GM21390 (cell line): ENCODE measurements at regions not wholly inside any gene's neighbourhood (a gene's known extent, or its start where the extent isn't known, plus 50 kb on each side); places are given as distances from the start of the nearest gene placed in this dataset.
"Not testable (repeated sequence)": the region's sequence is repeated elsewhere in the genome, so short reads cannot be mapped to it uniquely, and the experiment has no call there.

Source experiments
- ATAC-seq: cut with Tn5 transposase; IDR thresholded peaks from one replicate; pipeline ENCODE4 v1.9.1; 2021; ENCODE audit not compliant: unreplicated experiment

DNA sequence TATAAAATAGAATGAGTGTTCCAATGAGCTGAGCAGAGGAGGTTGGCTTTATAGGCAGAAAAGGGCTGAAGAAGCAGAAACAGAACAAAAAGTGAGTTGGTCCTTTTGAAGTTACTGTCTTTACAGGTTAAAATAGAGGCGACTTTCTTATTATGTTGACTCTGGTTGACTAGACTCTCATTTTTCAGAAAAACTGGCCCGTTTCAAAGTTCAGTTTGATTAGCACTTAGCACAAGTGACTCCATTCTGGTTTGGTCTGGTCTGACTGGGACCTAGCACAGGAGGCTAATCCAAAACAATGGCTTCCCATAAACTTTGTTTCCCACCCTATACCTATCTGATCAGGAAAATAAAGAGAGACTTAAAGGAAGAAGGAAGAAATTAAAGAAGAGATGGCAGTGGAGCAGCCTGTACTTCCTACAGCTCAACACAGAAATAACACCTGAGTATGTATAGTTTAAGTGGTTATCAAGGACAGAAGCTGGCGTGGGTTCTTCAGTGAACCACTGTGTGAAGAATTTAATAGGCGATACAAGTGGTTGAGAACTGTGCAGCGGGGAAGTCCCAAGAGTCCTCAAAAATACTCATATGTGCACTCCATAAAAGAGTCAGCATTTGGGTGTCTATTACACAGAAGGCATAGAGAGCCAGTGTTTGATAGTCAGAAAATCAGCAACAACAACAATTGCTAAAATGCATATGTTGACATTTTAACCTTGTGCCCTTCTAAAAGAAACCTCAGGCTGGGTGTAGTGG is 554.8 kb upstream of the HTR2C start:
- no peak for ATAC-seq

DNA sequence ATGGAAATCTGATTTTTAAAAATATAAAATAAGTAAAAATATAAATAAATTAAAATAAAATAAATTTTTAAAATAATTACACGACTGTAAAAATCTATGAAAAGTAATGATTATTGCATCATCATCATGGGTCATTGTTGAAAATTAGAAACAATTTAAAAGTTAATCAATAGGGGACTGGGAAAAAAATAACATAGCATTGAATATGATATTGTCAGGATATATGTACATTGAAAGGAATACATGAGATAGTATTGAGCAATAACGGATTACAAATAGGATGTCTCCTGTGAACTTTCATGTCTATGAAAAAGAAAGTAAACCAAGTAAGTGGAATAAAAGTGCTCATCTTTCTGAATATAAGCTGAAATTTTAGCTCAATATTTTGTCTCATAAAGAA is 566.8 kb upstream of the HTR2C start:
- no peak for ATAC-seq

DNA sequence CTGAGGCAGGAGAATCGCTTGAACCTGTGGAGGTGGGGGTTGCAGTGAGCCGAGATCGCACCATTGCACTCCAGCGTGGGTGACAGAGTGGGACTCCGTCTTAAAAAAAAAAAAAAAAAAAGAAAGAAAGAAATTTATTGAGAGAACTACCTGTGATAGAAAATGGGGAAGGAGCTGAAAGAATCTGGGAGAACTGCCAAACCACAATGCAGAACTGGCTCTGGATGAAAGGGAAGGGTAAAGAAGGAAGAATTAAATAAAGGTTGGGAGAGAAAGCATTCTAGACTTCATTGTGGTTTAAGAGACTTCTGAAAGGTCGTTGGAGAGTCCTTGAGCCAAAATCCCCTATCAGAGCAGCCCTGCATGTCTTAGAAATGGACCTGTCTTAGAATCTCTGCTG is 567.9 kb upstream of the HTR2C start:
- no peak for ATAC-seq

DNA sequence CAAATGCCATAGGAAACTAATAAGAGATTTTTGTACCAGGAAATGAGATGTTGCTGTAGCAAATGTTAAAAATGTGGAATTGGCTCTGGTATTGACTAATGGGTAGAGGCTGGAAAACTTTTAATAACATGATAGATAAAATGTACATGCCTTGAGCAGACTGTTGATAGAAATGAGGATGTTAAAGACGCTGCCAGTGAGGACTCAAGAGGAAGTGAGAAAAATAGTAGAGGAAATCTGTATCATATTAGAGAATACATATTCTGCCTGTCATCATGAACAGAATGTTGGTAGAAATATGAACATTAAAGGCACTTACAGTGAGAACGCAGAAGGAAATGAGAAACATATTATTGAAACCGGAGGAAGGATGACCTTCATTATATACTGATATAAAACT is 577.2 kb upstream of the HTR2C start:
- no peak for ATAC-seq

DNA sequence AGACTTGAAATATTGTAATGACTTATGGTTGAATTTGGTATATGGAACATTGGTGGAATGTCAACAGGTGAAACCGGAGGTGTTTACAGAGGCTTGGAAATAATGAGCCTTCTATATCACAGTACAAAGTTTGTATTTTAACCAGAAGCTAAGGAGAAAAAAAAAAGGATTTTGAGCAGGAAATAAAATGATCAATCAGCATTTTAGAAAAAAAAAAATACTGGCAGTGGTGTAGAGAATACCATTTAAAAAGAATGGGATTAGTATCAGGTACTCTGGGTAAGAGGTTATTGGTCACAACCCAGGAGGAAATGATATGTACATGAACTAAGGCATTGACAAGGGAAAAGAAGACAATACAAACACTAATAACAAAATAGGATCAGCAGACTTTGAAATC is 587.1 kb upstream of the HTR2C start:
- no peak for ATAC-seq

DNA sequence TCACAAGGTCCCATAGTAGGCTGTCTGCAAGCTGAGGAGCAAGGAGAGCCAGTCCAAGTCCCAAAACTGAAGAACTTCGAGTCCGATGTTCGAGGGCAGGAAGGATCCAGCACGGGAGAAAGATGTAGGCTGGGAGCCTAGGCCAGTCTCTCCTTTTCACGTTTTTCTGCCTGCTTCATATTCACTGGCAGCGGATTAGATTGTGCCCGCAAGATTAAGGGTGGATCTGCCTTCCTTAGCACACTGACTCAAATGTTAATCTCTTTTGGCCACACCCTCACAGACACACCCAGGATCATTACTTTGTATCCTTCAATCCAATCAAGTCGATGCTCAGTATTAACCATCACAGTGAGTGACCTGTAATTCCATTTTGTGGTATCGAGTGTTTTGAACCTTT is 592.2 kb upstream of the HTR2C start:
- ATAC-seq: not testable (repeated sequence)

DNA sequence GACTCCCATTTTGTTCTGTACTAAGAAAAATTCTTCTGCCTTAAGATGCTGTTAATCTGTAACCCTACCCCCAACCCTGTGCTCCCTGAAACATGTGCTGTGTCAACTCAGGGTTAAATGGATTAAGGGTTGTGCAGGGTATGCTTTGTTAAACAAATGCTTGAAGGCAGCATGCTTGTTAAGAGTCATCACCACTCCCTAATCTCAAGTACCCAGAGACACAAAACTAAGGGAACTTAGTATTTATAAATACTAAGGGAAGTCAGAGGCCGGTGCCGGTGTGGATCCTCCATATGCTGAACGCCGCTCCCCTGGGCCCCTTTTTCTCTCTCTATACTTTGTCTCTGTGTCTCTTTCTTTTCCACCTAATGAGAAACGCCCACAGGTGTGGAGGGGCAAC is 593.2 kb upstream of the HTR2C start:
- ATAC-seq: not testable (repeated sequence)

DNA sequence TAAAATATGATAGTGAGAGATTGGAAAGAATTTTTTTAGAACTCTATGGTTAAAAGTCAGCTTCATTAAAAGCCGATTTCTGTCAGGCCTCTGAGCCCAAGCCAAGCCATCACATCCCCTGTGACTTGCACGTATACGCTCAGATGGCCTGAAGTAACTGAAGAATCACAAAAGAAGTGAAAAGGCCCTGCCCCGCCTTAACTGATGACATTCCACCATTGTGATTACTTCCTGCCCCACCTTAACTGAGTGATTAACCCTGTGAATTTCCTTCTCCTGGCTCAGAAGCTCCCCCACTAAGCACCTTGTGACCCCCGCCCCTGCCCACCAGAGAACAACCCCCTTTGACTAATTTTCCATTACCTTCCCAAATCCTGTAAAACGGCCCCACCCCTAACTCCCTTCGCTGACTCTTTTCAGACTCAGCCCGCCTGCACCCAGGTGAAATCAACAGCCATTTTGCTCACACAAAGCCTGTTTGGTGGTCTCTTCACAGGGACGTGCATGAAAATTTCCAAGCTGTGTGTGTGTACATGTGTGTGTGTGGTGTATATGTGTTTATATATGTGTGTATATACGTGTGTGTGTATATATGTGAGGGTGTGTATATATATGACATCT is 595.5 kb upstream of the HTR2C start:
- ATAC-seq: not testable (repeated sequence)

DNA sequence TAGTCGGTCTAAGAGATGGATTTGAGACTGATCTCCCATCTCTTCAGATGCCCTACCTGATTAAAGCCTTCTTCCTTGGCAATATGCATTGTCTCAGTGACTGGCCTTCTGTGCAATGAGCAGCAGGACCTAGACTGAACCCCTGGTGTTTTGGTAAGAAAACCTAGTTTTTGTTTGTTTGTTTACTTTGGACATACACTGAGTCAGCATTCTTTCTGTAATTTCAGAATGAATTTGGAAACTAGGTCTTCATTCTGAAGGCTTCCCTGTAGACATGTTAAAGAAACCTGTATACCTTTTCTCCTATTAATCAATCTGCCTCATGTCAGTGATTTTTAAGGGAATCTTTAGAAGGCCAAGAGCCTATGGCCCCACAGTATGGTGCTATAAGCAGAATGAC is 597.5 kb upstream of the HTR2C start:
- ATAC-seq: no peak

DNA sequence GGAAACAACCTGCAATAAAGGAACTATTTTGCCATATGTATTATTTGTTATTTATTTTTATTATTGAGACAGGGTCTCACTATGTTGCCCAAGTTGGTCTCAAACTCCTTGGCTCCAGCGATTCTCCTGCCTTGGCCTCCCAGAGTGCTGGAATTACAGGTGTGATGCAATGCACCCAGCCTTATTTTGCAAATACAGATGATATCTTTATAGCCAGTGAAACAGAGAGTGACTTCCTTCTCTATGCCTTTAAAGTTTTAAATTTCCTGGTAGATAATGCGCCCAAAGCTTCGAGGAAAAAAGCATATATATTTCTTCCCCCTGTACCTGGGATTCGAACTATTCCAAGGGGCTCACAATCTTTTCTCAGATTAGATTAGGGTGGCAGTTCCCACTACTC is 601.1 kb upstream of the HTR2C start:
- no peak for ATAC-seq

DNA sequence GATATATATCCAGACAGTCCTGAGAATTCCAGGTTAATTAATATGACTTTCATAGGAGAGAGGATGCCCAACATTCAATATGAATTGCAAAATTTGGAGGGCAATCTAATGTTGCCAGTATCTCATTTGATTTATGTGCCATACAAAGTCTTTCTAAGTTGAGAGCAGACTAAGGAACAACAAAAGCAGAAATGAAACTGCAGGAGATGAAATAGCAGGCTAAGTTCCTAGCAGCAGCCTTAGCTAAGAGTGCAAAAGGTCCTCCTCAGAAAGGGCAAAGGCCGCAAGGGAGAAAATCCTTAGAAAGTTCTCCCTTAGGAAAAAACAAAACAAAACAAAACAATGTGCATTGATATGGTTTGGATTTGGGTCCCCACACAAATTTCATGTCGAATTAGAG is 602.9 kb upstream of the HTR2C start:
- ATAC-seq: no peak

DNA sequence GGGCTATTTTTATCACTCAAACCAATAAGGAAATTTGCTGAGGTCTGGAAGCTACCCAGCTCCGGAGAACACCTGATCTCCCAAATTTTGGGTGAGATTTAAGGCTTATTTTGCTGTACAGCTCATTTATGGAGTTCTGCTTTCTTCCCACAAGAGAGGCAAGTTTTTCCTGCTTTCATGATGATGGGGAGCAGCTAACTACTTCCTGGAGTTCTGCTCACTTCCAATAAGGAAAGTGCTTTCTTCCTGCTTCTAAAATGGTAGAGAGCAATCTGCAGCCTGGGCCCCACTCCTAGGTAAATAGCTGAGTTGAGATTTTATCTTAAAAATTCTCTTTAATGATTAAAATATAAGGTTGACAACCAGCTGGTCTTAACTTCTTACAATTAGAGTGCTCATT is 606.0 kb upstream of the HTR2C start:
- ATAC-seq: no peak

DNA sequence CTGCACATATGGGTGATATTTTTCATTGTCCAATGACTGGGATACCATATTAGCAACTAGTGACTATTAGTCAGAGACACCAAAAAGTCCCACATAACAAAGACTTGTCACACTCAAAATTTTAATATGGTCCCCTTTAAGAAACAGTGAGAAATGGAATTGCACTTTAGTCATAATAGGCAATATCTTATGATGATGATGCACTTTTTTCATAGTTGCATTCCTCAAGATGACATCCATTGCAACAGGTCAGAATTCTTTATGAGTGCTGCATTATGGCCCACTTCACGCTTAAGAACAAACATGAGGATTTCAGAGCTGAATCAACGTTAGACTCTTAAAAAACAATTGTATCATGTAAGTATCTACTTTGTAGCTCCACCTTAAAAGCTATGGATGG is 608.4 kb upstream of the HTR2C start:
- ATAC-seq: no peak

DNA sequence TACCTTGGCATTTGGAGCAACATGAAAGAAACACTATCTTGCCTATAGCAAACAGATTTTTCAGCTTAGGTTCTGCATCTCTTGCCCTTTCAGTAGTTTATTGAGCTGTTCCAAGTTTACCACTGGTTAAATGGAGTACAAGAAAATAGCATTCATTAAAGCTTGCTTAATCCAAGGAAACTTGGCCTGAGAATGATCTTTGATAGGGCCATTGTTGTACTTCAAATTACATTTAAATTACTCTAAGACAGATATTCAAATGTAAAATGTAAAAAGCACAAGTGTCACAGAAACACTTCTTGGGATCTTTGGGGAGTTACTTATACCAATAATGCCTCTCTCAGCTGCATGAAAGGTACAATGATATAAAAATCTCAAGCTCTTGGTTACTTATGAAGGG is 609.0 kb upstream of the HTR2C start:
- ATAC-seq: no peak

DNA sequence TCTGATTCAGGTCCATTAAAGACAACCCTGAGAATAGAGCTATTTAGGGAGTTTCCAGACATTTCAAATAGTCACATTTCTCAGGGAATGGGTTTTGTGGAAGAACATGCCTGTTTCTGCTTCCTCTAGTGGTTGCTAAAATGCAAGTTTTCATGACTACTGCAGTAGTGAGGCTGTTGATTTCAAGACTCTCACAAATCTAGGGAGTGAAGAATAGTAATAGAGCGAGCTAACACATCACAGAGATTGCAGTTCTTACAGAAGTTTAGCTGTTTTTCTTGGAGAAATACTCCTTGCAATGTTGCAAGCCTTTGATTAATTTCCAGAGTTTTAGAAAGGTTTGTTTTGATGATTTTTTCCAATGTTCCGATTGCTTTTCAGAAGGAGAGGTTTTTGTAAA is 610.2 kb upstream of the HTR2C start:
- ATAC-seq: no peak

DNA sequence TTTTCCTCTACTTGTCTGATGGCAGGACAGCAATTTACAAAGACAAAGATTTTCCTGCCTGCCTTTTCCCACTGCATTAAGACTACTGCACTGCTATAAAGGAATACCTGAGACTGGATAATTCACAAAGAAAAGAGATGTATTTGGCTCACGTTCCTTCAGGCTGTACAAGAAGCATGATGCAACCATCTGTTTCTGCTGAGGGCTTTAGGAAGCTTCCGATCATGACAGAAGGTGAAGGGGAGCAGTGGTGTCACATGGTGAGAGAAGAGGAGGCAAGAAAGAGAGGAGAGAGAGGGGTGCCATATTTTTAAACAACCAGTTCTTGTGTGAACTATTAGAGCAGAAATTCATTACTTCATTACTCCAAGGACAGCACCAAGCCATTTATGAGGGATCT is 617.1 kb upstream of the HTR2C start:
- no peak for ATAC-seq

DNA sequence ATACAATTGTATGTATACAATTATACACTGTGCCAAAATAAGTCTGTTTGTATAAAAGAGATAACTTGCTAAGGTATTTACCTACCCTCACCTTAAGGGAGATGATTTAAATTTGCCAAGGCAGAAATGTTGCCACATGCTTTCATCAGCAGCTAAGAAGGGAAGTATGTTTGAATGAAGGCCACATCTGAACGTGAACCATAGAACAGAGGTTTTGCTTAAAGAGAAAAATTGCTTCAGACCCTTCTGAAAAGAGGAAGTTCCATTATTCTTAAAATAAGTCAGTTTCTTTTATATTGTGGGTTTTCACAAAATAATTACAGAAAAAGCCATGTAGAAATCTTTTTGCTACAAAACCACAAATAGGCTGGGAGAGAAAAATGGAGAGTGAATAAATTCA is 621.5 kb upstream of the HTR2C start:
- no peak for ATAC-seq

DNA sequence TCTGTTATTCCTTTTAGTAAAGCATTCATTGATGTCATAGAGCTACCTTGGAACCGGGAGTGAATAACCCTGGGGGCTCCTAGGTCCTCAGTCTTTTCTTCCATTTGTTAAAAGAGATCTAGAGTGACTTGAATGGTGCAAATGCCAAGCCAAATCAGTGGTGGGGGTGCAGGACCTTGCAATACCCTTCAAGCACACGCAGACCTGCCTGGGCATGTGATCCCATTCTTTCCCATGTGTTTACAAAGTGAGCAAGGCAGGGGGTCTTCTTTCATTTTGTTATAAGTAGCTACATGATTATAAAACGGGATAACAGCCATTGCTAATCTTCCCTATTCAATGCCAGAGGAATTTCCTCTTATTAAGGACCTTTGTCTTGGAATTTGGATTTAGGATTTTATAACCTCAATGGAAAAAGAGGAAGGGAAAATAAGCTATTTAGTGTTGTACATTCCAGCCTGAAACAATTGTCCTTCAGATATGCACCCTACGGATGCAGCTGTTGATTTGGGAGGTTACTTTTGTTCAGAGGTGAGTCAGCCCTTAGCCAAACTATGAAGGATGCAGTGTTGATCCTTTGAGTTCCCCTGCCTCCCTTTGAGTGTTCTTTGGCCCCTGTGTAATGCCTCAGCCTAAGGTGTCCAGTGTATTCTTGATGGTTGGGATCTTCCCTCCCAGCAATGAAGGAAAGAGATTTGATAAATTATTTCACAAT is 623.8 kb upstream of the HTR2C start:
- ATAC-seq: no peak

DNA sequence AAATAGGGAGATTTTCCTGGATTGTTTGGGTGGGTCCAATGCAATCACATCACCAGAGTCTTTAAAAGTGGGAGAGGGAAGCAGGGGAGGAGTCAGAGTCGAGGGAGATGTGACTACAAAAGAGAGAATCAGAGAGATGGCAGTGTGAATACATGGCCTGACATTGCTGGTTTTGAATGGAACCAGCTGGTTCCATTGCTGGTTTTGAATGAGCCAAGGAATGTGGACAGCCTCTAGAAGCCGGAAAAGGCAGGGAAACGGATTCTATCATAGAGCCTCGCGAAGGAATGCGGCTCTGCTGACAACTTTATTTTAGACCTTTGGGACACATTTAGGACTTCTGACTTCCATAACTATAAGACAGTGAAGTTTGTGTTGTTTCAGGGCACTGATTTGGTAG is 627.0 kb upstream of the HTR2C start:
- no peak for ATAC-seq

DNA sequence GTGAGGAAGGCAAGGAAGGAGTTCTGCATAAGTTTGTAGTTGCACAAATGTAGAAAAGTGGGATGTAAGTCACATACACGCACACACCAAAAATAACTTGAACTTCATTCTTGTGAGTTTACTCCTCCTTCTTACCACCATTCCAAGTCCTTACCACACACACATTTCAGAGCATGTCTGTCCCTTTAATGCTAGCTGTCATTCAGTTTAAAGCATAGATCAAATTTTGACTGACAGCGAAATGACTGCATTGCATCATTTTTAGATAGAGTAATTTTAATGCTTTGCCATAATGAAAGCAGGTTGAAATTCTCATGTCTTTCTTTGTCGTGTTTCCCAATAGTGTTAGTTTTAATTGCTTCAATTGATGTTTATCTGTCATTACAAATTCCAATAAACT is 629.6 kb upstream of the HTR2C start:
- no peak for ATAC-seq

DNA sequence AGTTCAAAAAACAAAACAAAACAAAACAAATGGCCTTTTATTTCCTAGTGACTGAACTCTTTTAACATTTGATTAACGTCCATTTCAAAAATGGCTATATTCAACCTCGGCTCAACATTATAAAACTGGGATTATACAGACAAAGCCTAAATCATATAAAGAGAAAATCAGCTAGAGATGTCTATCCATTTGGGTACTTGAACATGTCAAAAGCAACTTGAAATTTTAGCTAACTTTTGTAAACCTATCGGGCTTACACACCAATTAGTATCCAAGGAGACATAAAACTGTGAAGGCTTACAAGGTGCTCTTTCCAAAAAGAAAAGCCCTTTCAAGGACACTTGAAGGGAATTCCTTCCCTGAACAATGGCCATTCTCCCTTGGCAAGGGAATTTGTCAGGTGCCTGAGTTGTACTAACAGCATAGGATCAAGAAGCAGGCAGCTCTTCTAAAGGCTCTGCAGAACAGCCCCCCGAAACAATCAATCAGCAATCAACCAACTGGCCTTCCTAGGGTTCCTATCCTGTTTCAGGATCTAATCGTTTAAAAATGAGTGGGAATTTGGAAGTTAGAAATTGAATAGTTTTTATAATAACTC is 633.7 kb upstream of the HTR2C start:
- ATAC-seq: no peak

DNA sequence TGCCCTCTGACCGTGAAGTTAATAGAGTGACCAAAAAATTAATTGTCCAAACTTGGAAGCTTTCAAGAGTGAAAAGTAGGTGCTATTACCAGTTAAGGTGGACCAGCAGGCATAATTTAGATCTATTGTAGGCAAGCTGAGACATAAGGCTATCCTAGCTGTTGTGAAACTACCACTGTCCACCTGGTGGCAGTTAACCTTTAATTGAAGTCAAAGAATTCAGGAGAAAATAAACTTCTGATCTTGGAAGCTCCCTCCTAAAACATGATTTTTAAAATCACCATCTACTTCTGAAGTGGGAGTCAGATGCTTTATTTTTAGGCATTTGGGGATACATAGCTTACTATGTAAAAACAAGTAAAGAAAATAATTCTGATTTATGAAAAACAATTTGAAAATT is 636.3 kb upstream of the HTR2C start:
- ATAC-seq: no peak
